Inferior parietal cortex (tissue), 1 donor: ENCODE measurements at regions not wholly inside any gene's neighbourhood (a gene's known extent, or its start where the extent isn't known, plus 50 kb on each side); places are given as distances from the start of the nearest gene placed in this dataset.

ENCODE experiments used
- DNase-seq: peaks from one replicate; pipeline ENCODE4 v3.0.0-alpha.2; 2016; ENCODE audit errors: extremely low spot score

- no peak for DNase-seq
Measured at GRCh38 chr5:5044247-5044840, 95.8 kb upstream of the ADAMTS16 start.

DNA sequence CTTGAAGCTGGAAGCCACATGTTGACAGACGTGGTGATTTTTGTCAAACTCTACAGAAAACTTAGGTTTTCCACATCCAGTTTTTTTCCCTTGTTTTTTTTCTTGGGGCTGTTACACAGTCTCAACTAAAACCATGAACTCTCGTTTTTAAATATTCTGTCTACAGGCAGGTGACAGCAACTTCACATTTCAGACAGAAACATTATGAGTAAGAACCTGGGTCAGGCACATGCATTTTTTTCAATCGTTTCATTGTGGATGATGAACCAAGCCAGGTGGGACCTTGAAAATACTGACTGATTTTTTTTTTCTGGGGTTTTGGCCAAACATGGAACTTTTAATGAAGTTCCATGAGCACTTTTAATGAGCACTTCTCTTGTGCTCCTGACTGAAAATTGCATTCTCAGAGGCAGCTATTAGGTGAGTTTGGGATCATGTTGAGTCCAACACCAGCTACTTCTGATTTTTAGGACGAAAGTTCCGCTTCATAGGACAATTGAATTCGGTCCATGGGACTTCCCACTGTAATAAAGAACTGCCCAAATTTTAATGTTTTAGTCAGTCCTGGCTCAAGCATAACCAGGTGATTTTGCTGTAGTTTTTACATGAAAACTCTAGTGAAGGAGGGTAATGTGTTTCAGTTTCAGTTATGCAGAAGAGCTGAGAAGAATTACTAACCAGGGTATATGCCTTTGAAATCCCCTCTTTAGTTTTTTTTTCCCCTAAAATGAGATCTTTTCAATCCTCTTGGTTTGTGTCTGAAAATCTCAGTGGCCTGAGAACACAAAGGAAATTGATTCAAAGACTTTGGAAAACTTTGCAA, 93.2 kb upstream of the ADAMTS16 start:
- DNase-seq = no peak

- no peak for DNase-seq
Measured at GRCh38 chr5:5050801-5051200, 89.3 kb upstream of the ADAMTS16 start.

- no peak for DNase-seq
Measured at GRCh38 chr5:5055712-5056111, 84.4 kb upstream of the ADAMTS16 start.

- DNase-seq = no peak
Measured at GRCh38 chr5:5061836-5062235, 78.3 kb upstream of the ADAMTS16 start.

GRCh38 chr5:5062525-5063302, 77.4 kb upstream of the ADAMTS16 start:
- no peak for DNase-seq

GRCh38 chr5:5063533-5063953, 76.6 kb upstream of the ADAMTS16 start:
- DNase-seq = no peak

DNA sequence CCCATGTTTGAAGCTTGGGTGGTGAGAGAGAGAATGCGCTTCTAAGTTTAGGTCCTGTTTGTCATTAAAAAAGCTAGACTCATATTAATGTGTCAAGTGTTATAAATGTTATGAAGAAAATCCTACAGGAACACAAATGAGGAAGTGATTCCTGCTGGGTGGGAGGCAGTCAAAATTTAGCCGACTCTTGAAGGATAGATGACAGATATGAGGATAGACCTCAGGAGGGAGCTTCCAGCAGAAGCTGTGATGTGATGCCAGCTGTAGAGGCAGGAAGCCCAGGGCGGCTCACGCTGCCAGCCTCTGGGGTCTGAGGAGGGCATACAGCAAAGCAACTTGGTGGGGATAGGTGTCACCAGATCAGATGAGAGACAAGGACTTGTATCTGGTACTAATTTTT, 74.7 kb upstream of the ADAMTS16 start:
- DNase-seq = no peak

GRCh38 chr5:5066276-5067186, 73.6 kb upstream of the ADAMTS16 start:
- DNase-seq = peak; percentile 2

DNA sequence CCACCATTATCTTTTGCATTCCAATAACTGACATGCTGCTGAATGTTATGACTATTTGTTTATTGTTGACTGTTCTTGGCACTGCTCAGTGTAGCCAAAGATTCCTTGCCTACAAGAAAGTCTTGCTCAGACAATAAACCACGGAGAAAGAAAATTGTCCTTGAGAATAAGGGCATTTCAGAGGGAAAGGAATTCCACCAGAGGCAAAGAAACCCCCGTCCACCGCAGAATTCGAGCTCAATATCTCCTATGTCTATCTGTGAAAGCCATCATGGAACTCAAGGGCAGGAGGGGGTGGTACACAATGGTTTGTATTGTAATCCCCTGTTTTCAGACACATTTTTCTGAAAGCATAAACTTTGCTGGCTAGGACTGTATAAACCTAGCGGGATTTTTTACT, 70.3 kb upstream of the ADAMTS16 start:
- DNase-seq = no peak

DNA sequence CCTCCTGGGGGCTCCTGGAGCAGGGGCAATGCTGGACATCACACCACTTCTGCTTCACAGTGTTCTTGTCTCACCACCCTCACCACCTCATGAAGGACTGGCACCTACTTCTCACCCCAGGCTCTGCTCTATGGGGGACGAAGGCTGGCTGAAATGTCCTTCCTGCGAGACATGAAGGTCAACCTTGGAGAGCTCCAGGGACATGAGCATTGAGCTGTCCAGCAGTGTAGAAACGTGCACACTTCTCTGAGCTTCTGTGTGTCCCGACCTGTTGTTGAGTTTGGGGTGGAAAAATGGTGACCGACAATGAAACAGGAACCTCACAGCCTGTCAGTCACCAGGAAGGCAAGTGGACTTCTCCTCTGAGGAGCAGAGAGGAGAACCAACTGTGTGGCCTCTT, 68.6 kb upstream of the ADAMTS16 start:
- no peak for DNase-seq

- DNase-seq = no peak
Measured at GRCh38 chr5:5077236-5077635, 62.9 kb upstream of the ADAMTS16 start.

GRCh38 chr5:5078009-5078897, 61.9 kb upstream of the ADAMTS16 start:
- DNase-seq = no peak

DNA sequence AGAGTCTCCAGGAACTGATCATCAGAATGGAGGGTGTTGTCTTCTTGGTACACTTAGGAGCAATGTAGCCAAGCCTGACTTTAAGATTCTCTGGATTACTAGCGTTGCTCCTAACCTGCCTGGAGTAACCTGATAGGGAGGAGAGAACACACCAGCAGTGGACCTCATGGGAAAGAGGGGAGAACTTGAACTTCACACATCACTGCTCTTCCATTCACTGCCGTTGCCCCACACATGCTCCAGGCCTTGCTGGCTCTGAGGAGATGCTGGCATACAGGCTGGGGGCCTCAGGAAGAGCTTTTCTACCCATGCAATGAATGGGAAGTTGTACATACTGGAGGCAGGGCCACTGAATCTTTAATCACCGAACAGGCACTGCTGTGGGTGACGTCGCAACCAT, 60.3 kb upstream of the ADAMTS16 start:
- DNase-seq = no peak

GRCh38 chr5:5080790-5081189, 59.3 kb upstream of the ADAMTS16 start:
- no peak for DNase-seq

- no peak for DNase-seq
Measured at GRCh38 chr5:5085381-5085780, 54.7 kb upstream of the ADAMTS16 start.

DNA sequence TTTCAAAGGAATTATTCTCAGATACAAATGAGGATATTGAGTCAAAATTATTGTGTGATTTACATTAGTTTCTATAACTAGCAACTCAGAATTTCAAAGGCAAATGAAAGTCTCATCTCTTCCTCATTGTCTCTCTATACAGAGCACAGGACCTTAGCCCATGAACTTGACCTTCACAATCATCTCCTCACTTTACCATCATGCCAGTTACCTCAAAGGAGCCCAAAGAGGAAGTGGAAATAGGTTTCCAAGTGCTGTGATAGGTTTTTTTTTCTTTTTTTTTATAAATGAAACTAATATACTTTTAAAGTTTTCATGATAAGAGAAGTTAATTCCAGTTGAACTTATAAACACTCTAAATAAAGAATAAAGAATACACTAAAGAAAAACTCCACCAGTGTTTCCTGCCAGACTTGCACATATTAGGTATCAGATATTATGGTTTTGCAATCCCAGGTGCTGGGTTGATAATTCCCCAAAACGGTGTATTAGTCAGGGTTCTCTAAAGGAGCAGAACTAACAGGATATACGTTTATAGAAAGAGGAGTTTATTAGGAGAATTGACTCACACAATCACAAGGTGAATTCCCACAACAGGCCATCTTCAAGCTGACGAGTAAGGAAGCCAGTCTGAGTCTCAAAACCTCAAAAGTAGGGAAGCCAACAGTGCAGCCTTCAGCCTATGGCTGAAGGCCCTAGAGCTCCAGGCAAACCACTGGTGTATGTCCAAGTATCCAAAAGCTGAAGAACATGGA, 50.1 kb upstream of the ADAMTS16 start:
- DNase-seq = no peak
